Amygdala (tissue), 56 donors: ENCODE measurements at regions not wholly inside any gene's neighbourhood (a gene's known extent, or its start where the extent isn't known, plus 50 kb on each side); places are given as distances from the start of the nearest gene placed in this dataset.
"Not testable (repeated sequence)": the region's sequence is repeated elsewhere in the genome, so short reads cannot be mapped to it uniquely, and the experiment has no call there.

Source experiments
- DNase-seq, 56 donors: peaks; one replicate each; lab custom pipeline; 2025; lab: John Stamatoyannopoulos, UW

- DNase-seq, result no peak
Observed at GRCh38 chr1:116185161-116185701, 74.0 kb downstream of the MAB21L3 start.

- DNase-seq, result no peak
Observed at GRCh38 chr1:116189481-116189880, 78.3 kb downstream of the MAB21L3 start.

- no peak for DNase-seq
Observed at GRCh38 chr1:116191294-116191693, 80.1 kb downstream of the MAB21L3 start.

GRCh38 chr1:116193768-116194167, 82.6 kb downstream of the MAB21L3 start:
- no peak for DNase-seq

GRCh38 chr1:116194568-116194967, 83.4 kb downstream of the MAB21L3 start:
- DNase-seq, result no peak

GRCh38 chr1:116195077-116195868, 84.1 kb downstream of the MAB21L3 start:
- no peak for DNase-seq

- not testable (repeated sequence) for DNase-seq
Observed at GRCh38 chr1:116200343-116200742, 89.1 kb downstream of the MAB21L3 start.

GRCh38 chr1:116201911-116202310, 90.7 kb downstream of the MAB21L3 start:
- no peak for DNase-seq

- DNase-seq, result peak in 4 of 56 donors; percentile 1 to 15 (median 6)
Observed at GRCh38 chr1:116203181-116203723, 92.1 kb downstream of the MAB21L3 start.

GRCh38 chr1:116203920-116204319, 92.7 kb downstream of the MAB21L3 start:
- DNase-seq, result no peak

GRCh38 chr1:116205941-116206679, 94.9 kb downstream of the MAB21L3 start:
- no peak for DNase-seq

GRCh38 chr1:116207126-116207735, 96.0 kb downstream of the MAB21L3 start:
- no peak for DNase-seq

GRCh38 chr1:116208136-116208535, 96.9 kb downstream of the MAB21L3 start:
- DNase-seq, result no peak

GRCh38 chr1:116211294-116211693, 100.1 kb downstream of the MAB21L3 start:
- DNase-seq, result no peak

- no peak for DNase-seq
Observed at GRCh38 chr1:116218922-116219321, 107.7 kb downstream of the MAB21L3 start.

GRCh38 chr1:116219651-116220434, 108.6 kb downstream of the MAB21L3 start:
- DNase-seq, result no peak

GRCh38 chr1:116224111-116224510, 112.9 kb downstream of the MAB21L3 start:
- DNase-seq, result no peak

- no peak for DNase-seq
Observed at GRCh38 chr1:116224561-116224960, 113.4 kb downstream of the MAB21L3 start.

- no peak for DNase-seq
Observed at GRCh38 chr1:116226017-116226416, 114.8 kb downstream of the MAB21L3 start.

- DNase-seq, result no peak
Observed at GRCh38 chr1:116228511-116228910, 117.3 kb downstream of the MAB21L3 start.
